Esophagus squamous epithelium (tissue), 5 donors: ENCODE measurements at regions not wholly inside any gene's neighbourhood (a gene's known extent, or its start where the extent isn't known, plus 50 kb on each side); places are given as distances from the start of the nearest gene placed in this dataset.

ENCODE experiments used
- DNase-seq: peaks from one replicate; lab custom pipeline; 2025; lab: John Stamatoyannopoulos, UW
- H3K27ac ChIP-seq, 4 donors: fragments of 200-600 bp; sonication (generic); one replicate each; pipeline ENCODE4 v1.5.1; 2016 to 2019; ENCODE audit warnings: mild to moderate bottlenecking in 1 of 4
- H3K27me3 ChIP-seq, 4 donors: fragments of 200-600 bp; sonication (generic); 1 replicate in 3 of 4; 2 replicates in 1 of 4; pipeline versions ENCODE4 v1.5.1 to v1.6.0; 2017 to 2021; ENCODE audit warnings: antibody characterized with exemption in 1 of 4
- H3K36me3 ChIP-seq, 3 donors: fragments of 200-600 bp; sonication (generic); one replicate each; pipeline ENCODE4 v1.5.1; 2016 to 2019
- H3K4me1 ChIP-seq, 3 donors: fragments of 200-600 bp; sonication (generic); one replicate each; pipeline ENCODE4 v1.5.1; 2017 to 2019
- H3K4me3 ChIP-seq, 4 donors: fragments of 200-600 bp; sonication (generic); 1 replicate in 3 of 4; 2 replicates in 1 of 4; pipeline ENCODE4 v1.5.1; 2016 to 2019; ENCODE audit warnings: mild to moderate bottlenecking in 2 of 4, moderate library complexity in 1 of 4
- H3K9me3 ChIP-seq, 3 donors: fragments of 200-600 bp; sonication (generic); one replicate each; pipeline ENCODE4 v1.5.1; 2016 to 2019
- POLR2A ChIP-seq, 4 donors: fragments of 450-650 bp; IDR thresholded peaks; one replicate each; pipeline ENCODE4 v1.6.1; 2017; ENCODE audit warnings: antibody characterized with exemption in 4 of 4, mild to moderate bottlenecking in 4 of 4, moderate library complexity in 3 of 4
- WGBS, 2 donors: methylation state at CpG; one replicate each; pipeline ENCODE4 v1.1.5; 2018; 5-methylcytosine and 5-hydroxymethylcytosine counted together
- intact Hi-C: fragments of 100-400 bp; cut with DNase I; formaldehyde crosslinking; loops from one replicate; pipeline ENCODE4 v1.15.0; 2022
- TF ChIP-seq, protein P1 (sequence below), 6 experiments: fragments of 450-650 bp in 4 of 6; fragments of 200-600 bp in 2 of 6; sonication (generic) in 2 of 6; IDR thresholded peaks; one replicate each; pipeline ENCODE4 v1.5.1; 2016 to 2019; ENCODE audit warnings: antibody characterized with exemption in 6 of 6, mild to moderate bottlenecking in 4 of 6, moderate library complexity in 4 of 6
- donor health status: DM: yes; HTN: yes; CAD: no.

- Histone ChIP-seq H3K4me3 (no peak overlapping the region), H3K9me3 (no peaks in the 10 kb centered on the region), H3K27me3 (peaks cover 0 to 27% (median 0%) of the 10 kb centered on the region in 4 donors), H3K36me3 (no peaks in the 10 kb centered on the region), H3K4me1 (peaks cover 4 to 9% (median 6%) of the 10 kb centered on the region in 3 donors), H3K27ac (no peak overlapping the region)
- no peak for DNase-seq
- intact Hi-C loops, result no loop called here
- no peak for TF ChIP-seq POLR2A (IDR thresholded peaks at IDR 0.05)
- TF ChIP-seq, protein P1, sequence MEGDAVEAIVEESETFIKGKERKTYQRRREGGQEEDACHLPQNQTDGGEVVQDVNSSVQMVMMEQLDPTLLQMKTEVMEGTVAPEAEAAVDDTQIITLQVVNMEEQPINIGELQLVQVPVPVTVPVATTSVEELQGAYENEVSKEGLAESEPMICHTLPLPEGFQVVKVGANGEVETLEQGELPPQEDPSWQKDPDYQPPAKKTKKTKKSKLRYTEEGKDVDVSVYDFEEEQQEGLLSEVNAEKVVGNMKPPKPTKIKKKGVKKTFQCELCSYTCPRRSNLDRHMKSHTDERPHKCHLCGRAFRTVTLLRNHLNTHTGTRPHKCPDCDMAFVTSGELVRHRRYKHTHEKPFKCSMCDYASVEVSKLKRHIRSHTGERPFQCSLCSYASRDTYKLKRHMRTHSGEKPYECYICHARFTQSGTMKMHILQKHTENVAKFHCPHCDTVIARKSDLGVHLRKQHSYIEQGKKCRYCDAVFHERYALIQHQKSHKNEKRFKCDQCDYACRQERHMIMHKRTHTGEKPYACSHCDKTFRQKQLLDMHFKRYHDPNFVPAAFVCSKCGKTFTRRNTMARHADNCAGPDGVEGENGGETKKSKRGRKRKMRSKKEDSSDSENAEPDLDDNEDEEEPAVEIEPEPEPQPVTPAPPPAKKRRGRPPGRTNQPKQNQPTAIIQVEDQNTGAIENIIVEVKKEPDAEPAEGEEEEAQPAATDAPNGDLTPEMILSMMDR (IDR thresholded peaks at IDR 0.05), result no peak
- 26 to 37% methylated on average over 4 to 7 of the region's 8 CpGs for WGBS, 2 donors
Measured at GRCh38 chr7:3150027-3150426, 106.4 kb upstream of the CARD11 start.

GRCh38 chr7:3151784-3152183, 108.1 kb upstream of the CARD11 start:
- Histone ChIP-seq H3K4me1 (peaks cover 4 to 9% (median 6%) of the 10 kb centered on the region in 3 donors), H3K36me3 (no peaks in the 10 kb centered on the region), H3K27me3 (peaks cover 0 to 27% (median 0%) of the 10 kb centered on the region in 4 donors), H3K9me3 (no peaks in the 10 kb centered on the region), H3K27ac (no peak overlapping the region), H3K4me3 (no peak overlapping the region)
- TF ChIP-seq, protein P1 (IDR thresholded peaks at IDR 0.05), result no peak
- no peak for TF ChIP-seq POLR2A (IDR thresholded peaks at IDR 0.05)
- WGBS, 2 donors, result 85 to 88% methylated on average over 7 of the region's 7 CpGs
- intact Hi-C loops, result no loop called here
- no peak for DNase-seq

DNA sequence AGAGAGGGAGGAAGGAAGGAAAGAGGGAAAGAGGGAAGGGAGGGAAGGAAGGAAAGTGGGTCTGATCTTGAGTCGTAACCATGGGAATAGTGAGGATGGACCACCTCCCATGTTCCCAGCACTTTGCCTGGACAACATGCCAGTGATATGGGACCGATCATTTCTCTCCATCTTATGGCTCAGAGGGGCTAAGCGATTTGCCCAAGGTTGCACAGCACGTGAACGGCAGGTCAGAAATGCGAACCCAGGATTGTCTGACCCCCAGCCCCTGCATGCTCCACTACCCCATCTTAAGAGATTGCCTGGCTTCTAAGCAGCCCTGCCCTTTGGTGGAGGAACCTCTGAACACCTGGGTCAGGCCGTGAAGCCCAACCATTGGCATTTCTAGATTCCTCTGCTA, 109.0 kb upstream of the CARD11 start:
- intact Hi-C loops, result no loop called here
- H3K9me3 ChIP-seq, result no peaks in the 10 kb centered on the region
- H3K4me1 ChIP-seq, result peaks cover 4 to 10% (median 9%) of the 10 kb centered on the region in 3 donors
- H3K27ac ChIP-seq, result no peak overlapping the region
- TF ChIP-seq POLR2A (IDR thresholded peaks at IDR 0.05), result no peak
- TF ChIP-seq, protein P1 (IDR thresholded peaks at IDR 0.05), result no peak
- DNase-seq, result no peak
- WGBS, 2 donors, result 85 to 86% methylated on average over 7 of the region's 7 CpGs
- H3K36me3 ChIP-seq, result no peaks in the 10 kb centered on the region
- no peak overlapping the region for H3K4me3 ChIP-seq
- H3K27me3 ChIP-seq, result peaks cover 0 to 34% (median 0%) of the 10 kb centered on the region in 4 donors

DNA sequence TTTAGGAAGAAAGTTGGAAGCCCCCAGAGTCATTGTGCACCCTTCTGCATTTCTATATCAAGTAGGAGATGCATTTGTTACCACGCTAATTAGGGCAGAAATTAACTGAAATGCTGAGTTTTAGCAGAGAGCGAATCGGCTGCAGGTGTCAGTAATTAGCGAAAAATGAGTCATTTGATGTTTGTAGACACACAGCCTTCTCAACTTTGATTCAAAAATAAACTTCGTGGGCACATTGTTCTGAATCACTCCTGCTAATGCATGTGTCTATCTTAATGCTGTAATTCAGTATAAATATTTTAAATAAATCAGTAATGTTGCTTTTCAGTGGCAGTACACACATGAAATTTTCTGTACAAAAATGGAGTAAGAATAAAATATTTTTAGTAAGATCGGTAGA, 109.5 kb upstream of the CARD11 start:
- no peaks in the 10 kb centered on the region for H3K36me3 ChIP-seq
- DNase-seq, result no peak
- H3K4me1 ChIP-seq, result peaks cover 4 to 14% (median 9%) of the 10 kb centered on the region in 3 donors
- H3K27me3 ChIP-seq, result peaks cover 0 to 38% (median 0%) of the 10 kb centered on the region in 4 donors
- H3K9me3 ChIP-seq, result no peaks in the 10 kb centered on the region
- 36 to 38% methylated on average over 6 of the region's 6 CpGs for WGBS, 2 donors
- TF ChIP-seq, protein P1 (IDR thresholded peaks at IDR 0.05), result no peak
- no peak for TF ChIP-seq POLR2A (IDR thresholded peaks at IDR 0.05)
- no peak overlapping the region for H3K27ac ChIP-seq
- H3K4me3 ChIP-seq, result no peak overlapping the region
- intact Hi-C loops, result no loop called here

DNA sequence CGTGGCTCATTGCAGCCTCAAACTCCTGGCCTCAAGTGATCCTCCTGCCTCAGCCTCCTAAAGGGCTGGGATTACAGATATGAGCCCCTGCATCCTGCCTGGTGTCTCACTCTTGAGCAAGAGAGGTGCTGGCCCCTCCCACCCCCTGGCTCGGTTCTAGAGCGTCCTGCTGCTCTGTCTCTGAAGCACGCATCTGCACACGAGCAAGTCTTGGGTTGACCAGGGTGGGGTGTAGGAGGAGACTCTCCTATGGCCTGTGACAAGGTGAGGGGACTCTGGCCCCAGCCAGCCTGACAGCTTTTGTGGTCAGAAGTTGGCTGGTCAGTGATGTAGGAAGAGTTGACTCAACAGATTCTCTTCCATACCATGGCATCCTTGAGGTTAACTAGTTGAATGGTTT, 110.7 kb upstream of the CARD11 start:
- intact Hi-C loops, result no loop called here
- WGBS, 2 donors, result 64% methylated on average over 1 of the region's 5 CpGs; no CpG with 5 or more reads in 1 of the 2 donors
- H3K27me3 ChIP-seq, result peaks cover 0 to 48% (median 0%) of the 10 kb centered on the region in 4 donors
- no peak overlapping the region for H3K27ac ChIP-seq
- TF ChIP-seq, protein P1 (IDR thresholded peaks at IDR 0.05), result no peak
- TF ChIP-seq POLR2A (IDR thresholded peaks at IDR 0.05), result no peak
- no peak overlapping the region for H3K4me3 ChIP-seq
- H3K9me3 ChIP-seq, result no peaks in the 10 kb centered on the region
- DNase-seq, result no peak
- no peaks in the 10 kb centered on the region for H3K36me3 ChIP-seq
- H3K4me1 ChIP-seq, result peaks cover 4 to 16% (median 9%) of the 10 kb centered on the region in 3 donors
